Body of pancreas (tissue), 4 donors: ENCODE measurements at regions not wholly inside any gene's neighbourhood (a gene's known extent, or its start where the extent isn't known, plus 50 kb on each side); places are given as distances from the start of the nearest gene placed in this dataset.

Experiments
- CTCF ChIP-seq, 7 experiments: fragments of 450-650 bp in 4 of 7; fragments of 200-600 bp in 3 of 7; sonication (generic) in 3 of 7; IDR thresholded peaks; one replicate each; pipeline ENCODE4 v1.5.1; 2016 to 2019; ENCODE audit warnings: antibody characterized with exemption in 7 of 7
- POLR2A ChIP-seq, 3 donors: fragments of 450-650 bp; IDR thresholded peaks; one replicate each; pipeline ENCODE4 v1.6.1; 2016; ENCODE audit warnings: antibody characterized with exemption in 3 of 3, mild to moderate bottlenecking in 2 of 3

GRCh38 chr20:9940329-9940728, 94.5 kb upstream of the ANKEF1 start:
- no peak for TF ChIP-seq POLR2A (IDR thresholded peaks at IDR 0.05)
- TF ChIP-seq CTCF (IDR thresholded peaks at IDR 0.05): no peak
